AG09319 (cell line): ENCODE measurements at regions not wholly inside any gene's neighbourhood (a gene's known extent, or its start where the extent isn't known, plus 50 kb on each side); places are given as distances from the start of the nearest gene placed in this dataset.

ENCODE experiments used
- DNase-seq: peaks from one replicate; pipeline ENCODE4 v3.0.0-alpha.2; 2010; ENCODE audit warnings: low read depth; ENCODE audit errors: extremely low read depth
- TF ChIP-seq, protein P1 (sequence below): IDR thresholded peaks from 2 replicates; pipeline ENCODE4 v1.5.1; 2011; ENCODE audit warnings: low read depth, mild to moderate bottlenecking, inconsistent platforms, low read length, moderate library complexity

DNA sequence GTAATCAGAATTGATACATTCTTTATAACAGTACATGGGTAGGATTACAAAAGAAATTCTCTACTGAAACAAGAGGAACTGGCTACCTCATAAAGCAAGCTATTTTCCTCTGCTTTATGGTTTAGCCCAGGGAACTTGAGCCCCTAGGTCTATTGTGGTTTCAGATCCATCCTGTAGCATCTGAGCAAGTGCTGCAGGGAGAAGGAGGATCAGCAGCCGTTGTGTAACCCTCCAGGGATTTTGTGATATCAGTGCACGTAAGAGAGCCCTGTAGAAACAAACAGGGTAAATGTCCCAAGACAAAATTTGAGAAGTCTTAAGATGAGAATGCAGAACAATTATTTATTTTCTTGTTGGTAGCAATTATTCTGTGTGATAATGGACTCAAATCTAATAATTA lies 165.2 kb upstream of the DEFB112 start:
- TF ChIP-seq, protein P1, sequence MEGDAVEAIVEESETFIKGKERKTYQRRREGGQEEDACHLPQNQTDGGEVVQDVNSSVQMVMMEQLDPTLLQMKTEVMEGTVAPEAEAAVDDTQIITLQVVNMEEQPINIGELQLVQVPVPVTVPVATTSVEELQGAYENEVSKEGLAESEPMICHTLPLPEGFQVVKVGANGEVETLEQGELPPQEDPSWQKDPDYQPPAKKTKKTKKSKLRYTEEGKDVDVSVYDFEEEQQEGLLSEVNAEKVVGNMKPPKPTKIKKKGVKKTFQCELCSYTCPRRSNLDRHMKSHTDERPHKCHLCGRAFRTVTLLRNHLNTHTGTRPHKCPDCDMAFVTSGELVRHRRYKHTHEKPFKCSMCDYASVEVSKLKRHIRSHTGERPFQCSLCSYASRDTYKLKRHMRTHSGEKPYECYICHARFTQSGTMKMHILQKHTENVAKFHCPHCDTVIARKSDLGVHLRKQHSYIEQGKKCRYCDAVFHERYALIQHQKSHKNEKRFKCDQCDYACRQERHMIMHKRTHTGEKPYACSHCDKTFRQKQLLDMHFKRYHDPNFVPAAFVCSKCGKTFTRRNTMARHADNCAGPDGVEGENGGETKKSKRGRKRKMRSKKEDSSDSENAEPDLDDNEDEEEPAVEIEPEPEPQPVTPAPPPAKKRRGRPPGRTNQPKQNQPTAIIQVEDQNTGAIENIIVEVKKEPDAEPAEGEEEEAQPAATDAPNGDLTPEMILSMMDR: no peak
- no peak for DNase-seq

DNA sequence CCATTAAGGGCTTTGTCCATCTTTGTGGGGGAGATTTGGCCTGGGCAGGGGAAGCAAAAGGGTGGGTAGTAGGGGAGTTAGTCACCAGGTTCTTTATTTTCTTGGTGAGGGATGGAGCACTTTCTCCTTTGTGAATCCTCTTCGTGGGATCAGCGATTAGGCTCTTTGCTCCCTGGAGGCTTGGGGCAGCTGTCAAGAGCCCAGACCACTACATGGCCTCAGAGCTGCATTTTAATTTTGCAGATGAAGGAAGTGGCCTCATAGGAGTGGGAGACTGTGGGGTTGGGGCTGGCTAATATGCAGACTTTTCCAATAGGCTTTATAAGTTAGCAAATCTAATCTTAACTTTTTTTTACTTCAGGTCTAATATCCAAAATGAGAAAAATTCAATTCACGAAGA lies 168.1 kb upstream of the DEFB112 start:
- DNase-seq: no peak
- TF ChIP-seq, protein P1: no peak

DNA sequence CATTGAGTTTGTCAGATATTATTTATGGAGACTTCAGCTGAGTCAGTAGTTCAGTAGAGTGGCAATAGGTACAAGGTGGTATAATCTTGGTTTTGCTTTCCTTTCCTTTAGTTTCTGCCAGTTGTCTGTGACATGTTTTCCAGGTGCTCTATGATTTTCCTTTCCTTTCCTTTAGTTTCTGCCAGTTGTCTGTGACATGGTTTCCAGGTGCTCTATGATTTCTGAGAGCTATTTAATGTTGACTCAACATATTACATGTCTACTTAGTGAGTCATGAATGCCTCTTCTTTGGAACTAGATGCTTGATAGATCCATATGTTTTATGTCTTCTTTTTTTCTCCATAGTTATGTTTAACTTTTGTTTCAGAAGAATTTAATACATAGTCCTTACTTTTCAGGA lies 186.4 kb upstream of the DEFB112 start:
- TF ChIP-seq, protein P1: no peak
- DNase-seq: no peak

DNA sequence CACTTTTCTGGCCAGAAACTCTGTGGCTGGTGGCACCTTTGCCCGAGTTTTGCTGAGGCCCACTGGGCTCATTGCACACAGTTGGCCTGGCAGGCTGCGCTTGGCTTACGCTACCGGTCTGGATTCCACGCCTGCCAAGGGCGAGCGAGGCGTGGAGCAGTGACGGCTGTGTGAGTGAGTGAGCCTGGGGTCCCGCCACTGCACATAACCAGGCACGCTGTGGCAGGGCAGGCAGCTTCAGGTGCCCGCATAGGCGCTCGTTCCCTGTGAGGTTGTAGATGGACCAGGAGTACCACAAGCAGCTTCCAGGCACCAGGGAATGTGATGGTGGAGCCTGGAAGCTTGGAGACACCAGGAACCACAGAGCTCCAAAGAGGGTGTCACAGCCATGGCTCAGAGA lies 190.1 kb upstream of the DEFB112 start:
- TF ChIP-seq, protein P1: no peak
- no peak for DNase-seq

DNA sequence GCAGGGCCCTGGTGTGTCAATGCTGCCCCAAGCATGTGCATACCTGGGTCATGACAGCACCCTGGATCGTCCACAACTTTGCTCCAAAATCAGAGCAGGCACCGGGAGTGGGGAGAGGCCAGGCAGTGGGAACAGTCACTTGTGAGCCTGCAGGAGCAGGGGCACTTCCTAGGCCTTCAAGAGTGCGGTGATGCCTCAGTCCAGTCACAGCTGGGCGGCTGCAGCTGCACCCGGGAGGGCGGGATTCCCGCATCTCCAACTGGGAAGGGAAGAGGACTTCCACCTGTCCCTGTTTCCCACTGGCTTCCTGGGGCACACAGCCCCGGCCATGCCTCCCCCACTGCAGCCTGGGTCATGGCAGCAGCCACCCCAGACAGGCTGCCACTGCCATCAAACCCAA lies 191.3 kb upstream of the DEFB112 start:
- DNase-seq: no peak
- TF ChIP-seq, protein P1: no peak

DNA sequence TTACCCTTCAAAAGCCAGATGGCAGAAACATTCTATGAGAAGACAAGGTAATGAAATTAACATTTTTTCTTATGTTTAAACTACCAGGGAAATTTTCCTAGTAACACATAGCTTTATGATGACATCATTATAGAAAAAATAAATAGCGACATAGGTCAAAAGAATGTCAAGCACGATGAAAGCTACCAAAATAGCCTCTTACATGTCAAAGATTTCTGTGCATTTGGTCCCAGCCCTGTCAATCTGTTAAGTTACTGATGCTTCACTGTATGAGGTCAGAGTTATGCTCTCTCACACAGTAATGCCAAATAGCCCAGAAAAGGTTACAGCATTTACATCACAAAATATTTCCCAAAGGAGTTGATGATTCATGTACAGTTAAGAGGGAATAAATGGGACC lies 199.8 kb upstream of the DEFB112 start:
- TF ChIP-seq, protein P1: no peak
- no peak for DNase-seq

DNA sequence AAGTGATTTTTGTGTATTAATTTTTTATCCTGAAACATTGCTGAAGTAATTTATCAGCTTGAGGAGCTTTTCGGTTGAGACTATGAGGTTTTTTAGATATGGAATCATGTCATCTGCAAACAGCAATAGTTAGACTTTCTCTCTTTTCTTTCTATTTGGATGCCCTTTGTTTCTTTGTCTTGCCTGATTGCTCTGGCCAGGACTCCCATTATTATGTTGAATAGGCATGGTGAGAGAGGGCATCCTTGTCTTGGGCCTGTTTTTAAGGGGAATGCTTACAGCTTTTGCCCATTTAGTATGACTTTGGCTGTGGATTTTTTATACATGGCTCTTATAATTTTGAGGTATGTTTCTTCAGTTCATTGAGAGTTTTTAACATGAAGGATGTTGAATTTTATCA lies 207.6 kb upstream of the DEFB112 start:
- TF ChIP-seq, protein P1: no peak
- no peak for DNase-seq
